Smooth muscle cell (in vitro differentiated cells): ENCODE measurements at regions not wholly inside any gene's neighbourhood (a gene's known extent, or its start where the extent isn't known, plus 50 kb on each side); places are given as distances from the start of the nearest gene placed in this dataset.

ENCODE experiments used
- DNase-seq: peaks from one replicate; lab custom pipeline; 2025; ENCODE audit not compliant: unreplicated experiment; lab: John Stamatoyannopoulos, UW
- H2AFZ ChIP-seq: fragments of 200-600 bp; sonication (generic); 2 replicates; pipeline ENCODE4 v1.6.0; 2016; ENCODE audit warnings: antibody characterized with exemption, low read depth, mild to moderate bottlenecking
- H3F3A ChIP-seq: fragments of 200-600 bp; sonication (generic); 2 replicates; pipeline ENCODE4 v1.6.0; 2017; ENCODE audit warnings: antibody characterized with exemption, low read depth
- H3K27ac ChIP-seq: fragments of 200-600 bp; sonication (generic); 2 replicates; pipeline ENCODE4 v1.5.1; 2016; ENCODE audit warnings: low read depth, mild to moderate bottlenecking
- H3K27me3 ChIP-seq: fragments of 200-600 bp; sonication (generic); 2 replicates; pipeline ENCODE4 v1.6.1; 2016; ENCODE audit warnings: low read depth, mild to moderate bottlenecking
- H3K36me3 ChIP-seq: fragments of 200-600 bp; sonication (generic); 2 replicates; pipeline ENCODE4 v1.5.1; 2016; ENCODE audit warnings: low read depth
- H3K4me1 ChIP-seq: fragments of 200-600 bp; sonication (generic); 2 replicates; pipeline ENCODE4 v1.5.1; 2016; ENCODE audit warnings: low read depth
- H3K4me2 ChIP-seq: fragments of 200-600 bp; sonication (generic); 2 replicates; pipeline ENCODE4 v1.6.0; 2016; ENCODE audit warnings: mild to moderate bottlenecking
- H3K4me3 ChIP-seq: fragments of 200-600 bp; sonication (generic); 2 replicates; pipeline ENCODE4 v1.5.1; 2016; ENCODE audit warnings: mild to moderate bottlenecking
- H3K79me2 ChIP-seq: fragments of 200-600 bp; sonication (generic); 2 replicates; pipeline ENCODE4 v1.6.0; 2016; ENCODE audit warnings: low read depth, mild to moderate bottlenecking
- H3K9ac ChIP-seq: fragments of 200-600 bp; sonication (generic); 2 replicates; pipeline ENCODE4 v1.6.0; 2016; ENCODE audit warnings: low read depth
- H3K9me3 ChIP-seq: fragments of 200-600 bp; sonication (generic); replicated peaks from 2 replicates; pipeline ENCODE4 v1.5.1; 2016; ENCODE audit warnings: low read depth
- H4K20me1 ChIP-seq: fragments of 200-600 bp; sonication (generic); 2 replicates; pipeline ENCODE4 v1.6.0; 2016; ENCODE audit warnings: low read depth
- WGBS: methylation state at CpG from one replicate; pipeline ENCODE4 v1.1.7; 2016; ENCODE audit warnings: low lambda C conversion rate; 5-methylcytosine and 5-hydroxymethylcytosine counted together
- TF ChIP-seq, protein P1 (sequence below): fragments of 200-600 bp; sonication (generic); IDR thresholded peaks from 2 replicates; pipeline ENCODE4 v1.5.1; 2017; ENCODE audit warnings: borderline replicate concordance, mild to moderate bottlenecking, antibody characterized with exemption; ENCODE audit not compliant: insufficient read depth, poor library complexity, severe bottlenecking

DNA sequence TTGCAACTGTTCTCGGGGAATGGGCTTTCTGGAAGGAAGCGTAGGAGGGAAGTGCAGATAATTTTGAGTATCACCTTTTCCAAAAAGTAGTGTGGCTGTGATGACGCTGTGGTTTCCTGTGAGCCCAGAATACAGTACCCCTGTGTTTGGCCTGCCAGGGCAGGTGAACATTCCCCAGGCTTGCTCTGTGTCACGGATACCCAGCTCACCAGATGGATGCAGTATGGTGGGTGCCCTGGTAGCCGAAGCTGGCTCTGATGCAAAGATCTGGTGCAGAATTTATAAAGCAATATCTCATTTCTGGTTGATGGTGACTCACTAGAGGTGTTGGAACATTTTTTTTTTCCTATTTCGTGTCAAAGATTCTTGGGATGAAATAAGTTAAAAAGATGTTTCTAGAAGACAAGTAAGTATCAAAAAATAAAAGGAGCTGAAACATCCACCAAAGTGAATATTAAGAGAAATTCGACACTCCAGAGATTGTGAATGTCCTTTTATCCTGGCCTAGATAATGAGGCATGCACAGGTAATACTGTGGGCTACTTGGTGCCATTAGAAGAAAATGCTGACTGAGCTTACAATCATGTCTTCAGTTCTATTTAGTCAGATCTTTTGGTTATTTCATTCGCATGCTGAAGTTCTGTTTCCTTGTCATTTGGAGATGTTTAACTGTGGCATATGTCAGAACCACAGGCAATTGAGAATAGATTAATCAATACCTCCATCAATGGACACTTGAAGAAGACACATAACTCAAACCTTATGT, 200.1 kb downstream of the GADD45G start:
- H3F3A ChIP-seq: peaks cover 13% of the 10 kb centered on the region
- H3K27ac ChIP-seq: no peak overlapping the region
- no peaks in the 10 kb centered on the region for H3K9me3 ChIP-seq
- no peaks in the 10 kb centered on the region for H4K20me1 ChIP-seq
- no peak overlapping the region for H3K4me2 ChIP-seq
- TF ChIP-seq, protein P1, sequence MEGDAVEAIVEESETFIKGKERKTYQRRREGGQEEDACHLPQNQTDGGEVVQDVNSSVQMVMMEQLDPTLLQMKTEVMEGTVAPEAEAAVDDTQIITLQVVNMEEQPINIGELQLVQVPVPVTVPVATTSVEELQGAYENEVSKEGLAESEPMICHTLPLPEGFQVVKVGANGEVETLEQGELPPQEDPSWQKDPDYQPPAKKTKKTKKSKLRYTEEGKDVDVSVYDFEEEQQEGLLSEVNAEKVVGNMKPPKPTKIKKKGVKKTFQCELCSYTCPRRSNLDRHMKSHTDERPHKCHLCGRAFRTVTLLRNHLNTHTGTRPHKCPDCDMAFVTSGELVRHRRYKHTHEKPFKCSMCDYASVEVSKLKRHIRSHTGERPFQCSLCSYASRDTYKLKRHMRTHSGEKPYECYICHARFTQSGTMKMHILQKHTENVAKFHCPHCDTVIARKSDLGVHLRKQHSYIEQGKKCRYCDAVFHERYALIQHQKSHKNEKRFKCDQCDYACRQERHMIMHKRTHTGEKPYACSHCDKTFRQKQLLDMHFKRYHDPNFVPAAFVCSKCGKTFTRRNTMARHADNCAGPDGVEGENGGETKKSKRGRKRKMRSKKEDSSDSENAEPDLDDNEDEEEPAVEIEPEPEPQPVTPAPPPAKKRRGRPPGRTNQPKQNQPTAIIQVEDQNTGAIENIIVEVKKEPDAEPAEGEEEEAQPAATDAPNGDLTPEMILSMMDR: no peak
- no peaks in the 10 kb centered on the region for H3K4me1 ChIP-seq
- H3K79me2 ChIP-seq: no peaks in the 10 kb centered on the region
- no peak overlapping the region for H3K9ac ChIP-seq
- DNase-seq: no peak
- H3K27me3 ChIP-seq: no peaks in the 10 kb centered on the region
- no peak overlapping the region for H3K4me3 ChIP-seq
- H2AFZ ChIP-seq: no peak overlapping the region
- 83% methylated on average over 8 of the region's 8 CpGs for WGBS
- no peaks in the 10 kb centered on the region for H3K36me3 ChIP-seq

DNA sequence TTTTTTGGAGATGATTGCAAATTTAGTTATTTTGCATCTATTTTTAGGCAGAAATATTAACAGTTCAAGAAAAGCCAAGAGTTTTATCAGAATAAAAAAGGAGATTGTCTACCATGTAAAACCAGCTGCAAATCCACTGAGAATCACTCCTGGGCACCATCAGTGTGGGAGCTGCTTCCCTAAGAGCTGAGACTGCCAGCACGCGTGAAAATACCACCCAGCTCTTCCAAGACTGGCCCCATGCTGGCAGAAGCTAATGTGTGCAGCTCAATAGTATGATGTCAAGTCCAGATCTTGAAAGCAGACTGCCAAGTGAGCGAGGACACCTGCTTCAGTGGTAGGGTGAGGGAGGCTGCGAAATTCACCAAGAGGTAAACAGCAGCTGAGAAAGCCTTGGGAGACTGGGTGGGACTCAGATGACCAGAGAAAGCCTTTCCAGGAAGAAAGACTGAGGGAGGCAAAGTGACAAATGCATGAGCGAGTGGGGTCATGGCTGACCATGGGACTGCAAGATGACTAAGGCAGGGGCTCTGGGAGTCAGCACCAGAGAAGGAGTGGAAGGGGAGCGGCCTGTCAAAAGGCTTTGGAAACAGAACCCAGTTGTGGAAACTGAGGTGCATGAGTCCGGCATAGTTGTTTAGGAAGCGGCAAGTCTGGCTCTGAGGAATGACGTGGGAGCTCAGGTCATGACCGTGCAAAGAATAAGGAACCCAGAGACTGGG, 200.9 kb downstream of the GADD45G start:
- Histone ChIP-seq H3K4me3 (no peak overlapping the region), H3K27ac (peak overlapping the region; percentile 90), H3K27me3 (no peaks in the 10 kb centered on the region), H3F3A (peaks cover 15% of the 10 kb centered on the region), H3K4me2 (peak overlapping the region; percentile 51), H2AFZ (no peak overlapping the region), H3K9me3 (no peaks in the 10 kb centered on the region), H3K9ac (peak overlapping the region; percentile 52), H4K20me1 (no peaks in the 10 kb centered on the region), H3K4me1 (no peaks in the 10 kb centered on the region), H3K79me2 (no peaks in the 10 kb centered on the region), H3K36me3 (no peaks in the 10 kb centered on the region)
- DNase-seq: no peak
- 85% methylated on average over 10 of the region's 10 CpGs for WGBS
- TF ChIP-seq, protein P1: no peak

DNA sequence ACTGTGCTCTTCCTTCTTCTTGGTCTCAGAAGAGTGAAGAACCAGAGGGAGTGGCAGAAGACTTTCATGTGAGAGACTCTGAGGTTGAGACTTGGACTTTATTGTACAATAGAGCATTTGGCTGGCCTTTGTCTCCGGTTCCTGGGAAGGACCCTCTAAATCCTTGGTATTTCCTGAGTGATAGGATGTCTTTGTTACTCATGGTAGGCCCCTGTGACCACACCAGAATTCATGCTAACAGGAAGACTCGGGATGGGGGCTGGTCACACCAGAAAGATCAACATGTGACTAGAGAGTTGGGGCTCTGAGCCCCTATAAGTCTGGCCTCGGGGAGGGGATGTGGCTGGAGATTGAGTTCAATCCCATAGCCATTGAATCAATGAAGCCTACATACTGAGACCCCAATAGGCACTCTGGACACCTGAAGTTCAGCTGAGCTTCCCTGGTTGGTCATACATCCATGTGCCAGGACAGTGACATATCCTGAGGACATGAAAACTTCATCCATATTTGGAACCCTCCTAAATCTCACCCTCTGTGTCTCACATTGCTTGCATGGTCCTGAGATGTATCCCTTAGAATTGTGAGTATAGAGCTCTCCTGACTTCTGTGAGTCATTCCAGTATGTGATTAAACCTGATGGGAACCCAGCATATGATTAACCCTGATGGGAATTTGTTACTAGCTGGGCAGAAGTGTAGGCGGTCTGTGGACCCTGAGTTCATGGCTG, 201.7 kb downstream of the GADD45G start:
- WGBS: 65% methylated on average over 4 of the region's 4 CpGs
- H3K27ac ChIP-seq: peak overlapping the region; percentile 90

More for the DNA sequence above, 201.7 kb downstream of the GADD45G start:
- Histone ChIP-seq H3K4me3 (no peak overlapping the region), H3K9ac (peak overlapping the region; percentile 52), H2AFZ (no peak overlapping the region), H3K9me3 (no peaks in the 10 kb centered on the region), H3F3A (peaks cover 15% of the 10 kb centered on the region), H3K4me1 (no peaks in the 10 kb centered on the region), H3K27me3 (no peaks in the 10 kb centered on the region), H4K20me1 (no peaks in the 10 kb centered on the region), H3K4me2 (peak overlapping the region; percentile 51), H3K79me2 (no peaks in the 10 kb centered on the region), H3K36me3 (no peaks in the 10 kb centered on the region)
- no peak for DNase-seq
- TF ChIP-seq, protein P1: no peak
